HL-60 (cell line): ENCODE measurements at regions not wholly inside any gene's neighbourhood (a gene's known extent, or its start where the extent isn't known, plus 50 kb on each side); places are given as distances from the start of the nearest gene placed in this dataset.
A peak's percentile ranks its signal among the peaks of the same experiment; 100 is the strongest.

Source experiments
- DNase-seq, 2 experiments: peaks; one replicate each; pipeline ENCODE4 v3.0.0-alpha.2; 2010 to 2020; ENCODE audit warnings: low read depth in 1 of 2, low spot score in 1 of 2
- H3K27ac ChIP-seq: fragments of 250-450 bp; sonication (Bioruptor Pico); replicated peaks from 2 replicates; pipeline ENCODE4 v1.5.1; 2020; ENCODE audit warnings: mild to moderate bottlenecking, moderate library complexity
- H3K27me3 ChIP-seq: fragments of 250-450 bp; sonication (Bioruptor Pico); 2 replicates; pipeline ENCODE4 v1.5.1; 2021; ENCODE audit warnings: mild to moderate bottlenecking, moderate library complexity; ENCODE audit not compliant: insufficient read depth, poor library complexity, severe bottlenecking
- H3K4me3 ChIP-seq: replicated peaks from 2 replicates; pipeline ENCODE4 v1.5.1; 2011; ENCODE audit warnings: mild to moderate bottlenecking, control low read depth, low read length; ENCODE audit not compliant: insufficient read depth
- CTCF ChIP-seq: IDR thresholded peaks from one replicate; pipeline ENCODE4 v1.5.1; 2011; ENCODE audit warnings: low read length, control low read depth, inconsistent platforms; ENCODE audit not compliant: insufficient read depth
- GABPA ChIP-seq: IDR thresholded peaks from 2 replicates; pipeline ENCODE4 v1.6.1; 2012; ENCODE audit warnings: low read depth
- POLR2AphosphoS5 ChIP-seq: IDR thresholded peaks from 2 replicates; pipeline ENCODE4 v1.6.1; 2012; ENCODE audit warnings: low read depth
- SPI1 ChIP-seq: IDR thresholded peaks from 2 replicates; pipeline ENCODE4 v1.6.1; 2012; ENCODE audit warnings: low read depth, mild to moderate bottlenecking, borderline replicate concordance
- TF ChIP-seq, protein P1 (sequence below): IDR thresholded peaks from 2 replicates; pipeline ENCODE4 v1.6.1; 2012; ENCODE audit warnings: low read depth; ENCODE audit not compliant: insufficient replicate concordance

DNA sequence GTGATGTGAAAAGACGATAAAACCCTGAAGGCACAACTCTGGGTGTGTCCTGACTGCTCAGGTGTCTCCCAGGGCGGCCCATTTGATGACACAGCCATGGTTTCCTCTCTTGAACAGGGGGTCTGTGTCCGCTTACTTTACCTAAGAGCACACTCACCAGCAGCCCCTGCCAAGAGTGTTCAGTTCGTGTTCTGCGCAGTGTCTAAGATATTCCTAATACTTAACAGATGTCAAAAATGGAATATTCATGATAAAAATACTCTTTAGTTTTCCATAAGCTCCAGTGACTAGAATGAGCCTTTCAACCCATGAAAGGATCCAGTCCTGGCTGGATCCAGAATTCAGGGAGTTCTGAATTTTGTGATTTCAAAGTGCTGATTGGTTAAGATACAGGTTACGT, 492.4 kb downstream of the TNS3 start:
- no peak for DNase-seq

GRCh38 chr7:47089068-47089417, 492.9 kb downstream of the TNS3 start:
- TF ChIP-seq CTCF: no peak
- Histone ChIP-seq H3K27me3 (no peaks in the 10 kb centered on the region), H3K4me3 (no peak overlapping the region), H3K27ac (no peak overlapping the region)
- no peak for DNase-seq

More for the DNA sequence above, 492.4 kb downstream of the TNS3 start:
- Histone ChIP-seq H3K27me3 (no peaks in the 10 kb centered on the region), H3K4me3 (no peak overlapping the region), H3K27ac (no peak overlapping the region)
- TF ChIP-seq SPI1 (no peak), POLR2AphosphoS5 (no peak), CTCF (no peak), GABPA (no peak)
- TF ChIP-seq, protein P1, sequence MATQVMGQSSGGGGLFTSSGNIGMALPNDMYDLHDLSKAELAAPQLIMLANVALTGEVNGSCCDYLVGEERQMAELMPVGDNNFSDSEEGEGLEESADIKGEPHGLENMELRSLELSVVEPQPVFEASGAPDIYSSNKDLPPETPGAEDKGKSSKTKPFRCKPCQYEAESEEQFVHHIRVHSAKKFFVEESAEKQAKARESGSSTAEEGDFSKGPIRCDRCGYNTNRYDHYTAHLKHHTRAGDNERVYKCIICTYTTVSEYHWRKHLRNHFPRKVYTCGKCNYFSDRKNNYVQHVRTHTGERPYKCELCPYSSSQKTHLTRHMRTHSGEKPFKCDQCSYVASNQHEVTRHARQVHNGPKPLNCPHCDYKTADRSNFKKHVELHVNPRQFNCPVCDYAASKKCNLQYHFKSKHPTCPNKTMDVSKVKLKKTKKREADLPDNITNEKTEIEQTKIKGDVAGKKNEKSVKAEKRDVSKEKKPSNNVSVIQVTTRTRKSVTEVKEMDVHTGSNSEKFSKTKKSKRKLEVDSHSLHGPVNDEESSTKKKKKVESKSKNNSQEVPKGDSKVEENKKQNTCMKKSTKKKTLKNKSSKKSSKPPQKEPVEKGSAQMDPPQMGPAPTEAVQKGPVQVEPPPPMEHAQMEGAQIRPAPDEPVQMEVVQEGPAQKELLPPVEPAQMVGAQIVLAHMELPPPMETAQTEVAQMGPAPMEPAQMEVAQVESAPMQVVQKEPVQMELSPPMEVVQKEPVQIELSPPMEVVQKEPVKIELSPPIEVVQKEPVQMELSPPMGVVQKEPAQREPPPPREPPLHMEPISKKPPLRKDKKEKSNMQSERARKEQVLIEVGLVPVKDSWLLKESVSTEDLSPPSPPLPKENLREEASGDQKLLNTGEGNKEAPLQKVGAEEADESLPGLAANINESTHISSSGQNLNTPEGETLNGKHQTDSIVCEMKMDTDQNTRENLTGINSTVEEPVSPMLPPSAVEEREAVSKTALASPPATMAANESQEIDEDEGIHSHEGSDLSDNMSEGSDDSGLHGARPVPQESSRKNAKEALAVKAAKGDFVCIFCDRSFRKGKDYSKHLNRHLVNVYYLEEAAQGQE: no peak

- peak; percentile 9 to 11 for DNase-seq
- Histone ChIP-seq H3K4me3 (no peak overlapping the region), H3K27me3 (no peaks in the 10 kb centered on the region), H3K27ac (no peak overlapping the region)
- TF ChIP-seq POLR2AphosphoS5: no peak
- peak; percentile 57 for TF ChIP-seq CTCF
These were observed 493.4 kb downstream of the TNS3 start for GRCh38 chr7:47088329-47089067.

GRCh38 chr7:47087866-47088265, 494.0 kb downstream of the TNS3 start:
- Histone ChIP-seq H3K27ac (no peak overlapping the region), H3K4me3 (no peak overlapping the region), H3K27me3 (no peaks in the 10 kb centered on the region)
- DNase-seq: no peak
- TF ChIP-seq POLR2AphosphoS5: no peak
- TF ChIP-seq, protein P1: no peak
- TF ChIP-seq SPI1: no peak
- TF ChIP-seq CTCF: no peak
- TF ChIP-seq GABPA: no peak
